GM18507 (cell line): ENCODE measurements at regions not wholly inside any gene's neighbourhood (a gene's known extent, or its start where the extent isn't known, plus 50 kb on each side); places are given as distances from the start of the nearest gene placed in this dataset.

ENCODE experiments used
- DNase-seq: peaks from one replicate; pipeline ENCODE4 v3.0.0; 2011; ENCODE audit warnings: low read depth; ENCODE audit not compliant: insufficient read length; ENCODE audit errors: extremely low spot score
- FAIRE-seq: peaks from 2 replicates; lab custom pipeline; 2011; peaks lifted over from hg19 to GRCh38; lab: Jason Lieb, UNC

- DNase-seq (no peak), FAIRE-seq (no peak)
These were observed 186.3 kb upstream of the PLEKHA5 start for GRCh38 chr12:18943200-18943599.

GRCh38 chr12:18946106-18946505 is 183.4 kb upstream of the PLEKHA5 start:
- FAIRE-seq (no peak), DNase-seq (no peak)

GRCh38 chr12:18951218-18951617 is 178.3 kb upstream of the PLEKHA5 start:
- no peak for FAIRE-seq

GRCh38 chr12:18953505-18953904 is 176.0 kb upstream of the PLEKHA5 start:
- FAIRE-seq (no peak), DNase-seq (no peak)

More at GRCh38 chr12:18951218-18951617, 178.3 kb upstream of the PLEKHA5 start:
- DNase-seq: no peak

GRCh38 chr12:18955594-18955993 is 173.9 kb upstream of the PLEKHA5 start:
- DNase-seq: no peak
- FAIRE-seq: no peak

- FAIRE-seq (no peak), DNase-seq (no peak)
These were observed 164.3 kb upstream of the PLEKHA5 start for GRCh38 chr12:18965203-18965602.

GRCh38 chr12:18966954-18967353 is 162.6 kb upstream of the PLEKHA5 start:
- no peak for DNase-seq
- no peak for FAIRE-seq

- DNase-seq (no peak), FAIRE-seq (no peak)
These were observed 161.7 kb upstream of the PLEKHA5 start for GRCh38 chr12:18967814-18968213.

- FAIRE-seq: no peak
- DNase-seq: no peak
These were observed 160.0 kb upstream of the PLEKHA5 start for GRCh38 chr12:18969512-18969911.

GRCh38 chr12:18970603-18971002 is 158.9 kb upstream of the PLEKHA5 start:
- DNase-seq (no peak), FAIRE-seq (no peak)

GRCh38 chr12:18971932-18972331 is 157.6 kb upstream of the PLEKHA5 start:
- FAIRE-seq: no peak

GRCh38 chr12:18975933-18976332 is 153.6 kb upstream of the PLEKHA5 start:
- DNase-seq (no peak), FAIRE-seq (no peak)

More at GRCh38 chr12:18971932-18972331, 157.6 kb upstream of the PLEKHA5 start:
- no peak for DNase-seq

GRCh38 chr12:18979401-18980126 is 150.0 kb upstream of the PLEKHA5 start:
- no peak for DNase-seq
- no peak for FAIRE-seq

- no peak for FAIRE-seq
- no peak for DNase-seq
These were observed 147.8 kb upstream of the PLEKHA5 start for GRCh38 chr12:18981732-18982131.

GRCh38 chr12:18982226-18982949 is 147.1 kb upstream of the PLEKHA5 start:
- FAIRE-seq: peak; percentile 73
- DNase-seq: no peak

- DNase-seq (no peak), FAIRE-seq (no peak)
These were observed 145.7 kb upstream of the PLEKHA5 start for GRCh38 chr12:18983854-18984253.

GRCh38 chr12:18990856-18991255 is 138.7 kb upstream of the PLEKHA5 start:
- no peak for DNase-seq
- FAIRE-seq: no peak

GRCh38 chr12:18992336-18992735 is 137.2 kb upstream of the PLEKHA5 start:
- DNase-seq (no peak), FAIRE-seq (no peak)

- DNase-seq: no peak
- FAIRE-seq: no peak
These were observed 130.9 kb upstream of the PLEKHA5 start for GRCh38 chr12:18998343-18999261.

GRCh38 chr12:19000836-19001235 is 128.7 kb upstream of the PLEKHA5 start:
- FAIRE-seq (no peak), DNase-seq (no peak)
